Mesendoderm (in vitro differentiated cells): ENCODE measurements at regions not wholly inside any gene's neighbourhood (a gene's known extent, or its start where the extent isn't known, plus 50 kb on each side); places are given as distances from the start of the nearest gene placed in this dataset.

ENCODE experiments used
- DNase-seq: peaks from one replicate; pipeline ENCODE4 v3.0.0; 2013
- H2AK5ac ChIP-seq: 2 replicates; pipeline ENCODE4 v1.6.1; 2013; ENCODE audit warnings: low read length, inconsistent platforms
- H2BK120ac ChIP-seq: 2 replicates; pipeline ENCODE4 v1.6.1; 2013; ENCODE audit warnings: low read depth, mild to moderate bottlenecking, low read length, moderate library complexity, mixed read lengths
- H2BK15ac ChIP-seq: replicated peaks from 2 replicates; pipeline ENCODE4 v1.6.1; 2013; ENCODE audit warnings: low read depth, mild to moderate bottlenecking, moderate library complexity
- H2BK5ac ChIP-seq: 2 replicates; pipeline ENCODE4 v1.6.1; 2013; ENCODE audit warnings: low read length, inconsistent platforms
- H3K18ac ChIP-seq: 2 replicates; pipeline ENCODE4 v1.6.1; 2013; ENCODE audit warnings: mild to moderate bottlenecking, low read length, mixed read lengths
- H3K23ac ChIP-seq: one replicate; pipeline ENCODE4 v1.6.1; 2013; ENCODE audit warnings: low read length
- H3K27ac ChIP-seq: 2 replicates; pipeline ENCODE4 v1.5.1; 2013; ENCODE audit warnings: low read depth, mild to moderate bottlenecking, inconsistent platforms, low read length, moderate library complexity
- H3K27me3 ChIP-seq: 2 replicates; pipeline ENCODE4 v1.6.1; 2013; ENCODE audit warnings: low read length, control low read depth, mild to moderate bottlenecking, inconsistent platforms; ENCODE audit not compliant: insufficient read depth, poor library complexity
- H3K36me3 ChIP-seq: 2 replicates; pipeline ENCODE4 v1.6.1; 2013; ENCODE audit warnings: low read length, inconsistent platforms; ENCODE audit not compliant: control insufficient read depth, insufficient read depth
- H3K4ac ChIP-seq: one replicate; pipeline ENCODE4 v1.6.1; 2013; ENCODE audit warnings: low read depth, mild to moderate bottlenecking, low read length, moderate library complexity
- H3K4me1 ChIP-seq: 2 replicates; pipeline ENCODE4 v1.6.1; 2013; ENCODE audit warnings: low read depth, low read length, inconsistent platforms; ENCODE audit not compliant: control insufficient read depth
- H3K4me2 ChIP-seq: 2 replicates; pipeline ENCODE4 v1.6.1; 2013; ENCODE audit warnings: low read length
- H3K4me3 ChIP-seq: 2 replicates; pipeline ENCODE4 v1.5.1; 2013; ENCODE audit warnings: mild to moderate bottlenecking, low read length
- H3K56ac ChIP-seq: one replicate; pipeline ENCODE4 v1.6.1; 2013; ENCODE audit warnings: low read length
- H3K79me1 ChIP-seq: 2 replicates; pipeline ENCODE4 v1.6.1; 2013; ENCODE audit warnings: low read length, inconsistent platforms
- H3K79me2 ChIP-seq: 2 replicates; pipeline ENCODE4 v1.6.1; 2013; ENCODE audit warnings: mild to moderate bottlenecking, low read length; ENCODE audit not compliant: control insufficient read depth, insufficient read depth
- H3K9ac ChIP-seq: 2 replicates; pipeline ENCODE4 v1.6.1; 2013; ENCODE audit warnings: low read length, inconsistent platforms
- H4K5ac ChIP-seq: one replicate; pipeline ENCODE4 v1.6.1; 2013; ENCODE audit warnings: low read length
- H4K8ac ChIP-seq: one replicate; pipeline ENCODE4 v1.6.1; 2013; ENCODE audit warnings: low read depth, mild to moderate bottlenecking, control low read depth, low read length, moderate library complexity
- WGBS: extraction: QIAGEN DNeasy Blood & Tissue Kit; methylation state at CpG from one replicate; pipeline ENCODE4 v1.1.7; 2013; ENCODE audit warnings: low lambda C conversion rate, missing lambda C conversion rate; ENCODE audit not compliant: insufficient coverage; ENCODE audit errors: extremely low coverage; 5-methylcytosine and 5-hydroxymethylcytosine counted together

DNA sequence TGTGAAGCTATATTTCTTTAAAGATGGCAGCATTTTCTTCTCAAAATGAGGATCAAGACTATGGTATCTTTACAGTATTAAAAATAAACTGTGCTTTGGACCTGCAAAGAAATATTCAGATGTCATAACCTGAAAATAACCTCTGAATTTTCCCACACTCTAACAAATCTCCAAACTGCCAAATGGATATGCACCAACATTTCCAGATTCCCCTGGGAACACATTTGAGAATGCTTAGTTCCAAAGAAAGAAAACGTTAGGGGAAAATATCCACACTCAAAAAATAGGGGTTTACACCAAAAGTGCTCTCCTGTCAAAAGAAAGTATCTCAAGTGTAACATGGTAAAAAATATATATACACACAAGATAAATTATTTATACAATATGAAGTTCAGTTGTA, 69.1 kb upstream of the ARHGAP29 start:
- Histone ChIP-seq H4K5ac (no peak overlapping the region), H2BK120ac (no peak overlapping the region), H4K8ac (no peak overlapping the region), H3K23ac (no peak overlapping the region), H2AK5ac (no peak overlapping the region), H3K36me3 (no peaks in the 10 kb centered on the region), H3K9ac (no peak overlapping the region), H3K79me1 (no peaks in the 10 kb centered on the region), H3K4me3 (no peak overlapping the region), H2BK5ac (no peak overlapping the region), H3K4ac (no peak overlapping the region), H3K18ac (no peak overlapping the region), H3K27me3 (no peaks in the 10 kb centered on the region), H3K27ac (no peak overlapping the region), H3K4me1 (no peaks in the 10 kb centered on the region), H3K79me2 (no peaks in the 10 kb centered on the region), H2BK15ac (no peak overlapping the region), H3K56ac (no peak overlapping the region), H3K4me2 (no peak overlapping the region)
- no peak for DNase-seq
- WGBS, result no CpG with 5 or more reads among the region's 1 CpG

DNA sequence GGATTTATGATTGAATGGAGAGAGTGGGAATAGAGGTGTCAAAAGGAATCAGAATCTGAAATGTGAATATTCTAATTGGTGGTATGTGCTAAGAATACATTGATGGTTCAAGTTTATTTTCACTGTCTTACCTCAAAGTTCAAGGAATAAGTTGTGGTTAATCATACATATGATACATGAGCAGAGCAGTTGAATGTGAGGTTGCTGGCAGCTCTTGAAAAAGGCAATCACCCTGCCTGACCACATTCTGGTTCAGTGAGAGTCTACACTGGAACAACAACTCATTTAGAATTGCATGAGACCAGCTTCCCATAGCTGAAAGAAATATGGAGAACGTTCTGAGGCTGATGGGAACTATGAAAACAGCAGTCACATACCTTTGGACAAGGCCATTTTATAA, 68.3 kb upstream of the ARHGAP29 start:
- Histone ChIP-seq H3K79me2 (no peaks in the 10 kb centered on the region), H3K27me3 (no peaks in the 10 kb centered on the region), H3K36me3 (no peaks in the 10 kb centered on the region), H3K23ac (no peak overlapping the region), H4K5ac (no peak overlapping the region), H3K4me1 (peaks cover 2% of the 10 kb centered on the region), H3K4me2 (no peak overlapping the region), H3K27ac (no peak overlapping the region), H3K56ac (no peak overlapping the region), H4K8ac (no peak overlapping the region), H3K9ac (no peak overlapping the region), H3K79me1 (no peaks in the 10 kb centered on the region), H3K4me3 (no peak overlapping the region), H2BK15ac (no peak overlapping the region), H3K18ac (no peak overlapping the region), H2AK5ac (no peak overlapping the region), H2BK5ac (no peak overlapping the region), H2BK120ac (no peak overlapping the region), H3K4ac (no peak overlapping the region)
- WGBS, result no CpG with 5 or more reads among the region's 1 CpG
- DNase-seq, result no peak

DNA sequence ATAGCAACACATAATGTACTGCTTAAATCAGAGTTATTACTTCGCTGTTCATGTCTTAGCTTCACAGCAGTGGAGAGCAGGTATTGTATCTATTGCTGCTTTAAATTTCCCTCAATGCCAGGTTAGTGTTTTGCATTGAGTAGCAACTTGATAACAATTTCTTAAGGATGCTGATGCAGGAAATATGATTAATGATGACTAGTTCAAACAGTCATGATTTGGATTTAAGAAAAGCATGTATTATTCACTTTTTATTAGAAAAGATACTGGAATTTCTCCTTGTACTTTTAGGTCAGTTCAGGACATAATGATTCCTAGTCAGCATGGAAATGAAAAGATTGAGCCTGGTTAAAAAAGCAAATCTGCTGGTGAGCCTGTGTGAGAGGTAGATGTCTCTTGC, 67.2 kb upstream of the ARHGAP29 start:
- Histone ChIP-seq H2BK15ac (no peak overlapping the region), H3K4me1 (peaks cover 4% of the 10 kb centered on the region), H3K23ac (no peak overlapping the region), H3K18ac (no peak overlapping the region), H3K4me3 (no peak overlapping the region), H2BK5ac (no peak overlapping the region), H4K5ac (no peak overlapping the region), H2AK5ac (no peak overlapping the region), H3K36me3 (no peaks in the 10 kb centered on the region), H3K27me3 (no peaks in the 10 kb centered on the region), H3K79me1 (no peaks in the 10 kb centered on the region), H3K4me2 (no peak overlapping the region), H3K56ac (no peak overlapping the region), H3K9ac (no peak overlapping the region), H3K4ac (no peak overlapping the region), H4K8ac (no peak overlapping the region), H3K27ac (no peak overlapping the region), H3K79me2 (no peaks in the 10 kb centered on the region), H2BK120ac (no peak overlapping the region)
- DNase-seq, result no peak
- WGBS, result no CpG with 5 or more reads among the region's 1 CpG

DNA sequence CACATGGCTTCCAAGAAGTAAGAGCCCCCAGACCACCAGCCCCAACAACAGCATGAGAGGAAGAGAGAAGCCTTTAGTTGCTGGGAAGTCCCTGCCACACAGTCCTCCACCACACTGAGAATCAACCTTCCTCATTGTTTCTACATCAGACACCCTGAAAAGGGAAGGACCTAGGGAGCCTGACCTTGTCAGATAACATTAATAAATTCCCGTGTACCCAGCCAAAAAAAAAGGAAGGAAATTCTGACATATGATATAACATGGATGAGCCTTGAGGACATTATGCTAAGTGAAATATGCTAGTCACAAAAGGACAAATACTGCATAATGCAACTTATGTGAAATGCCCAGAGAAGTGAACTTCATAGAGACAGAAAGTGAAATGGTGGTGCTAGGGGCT, 65.6 kb upstream of the ARHGAP29 start:
- no CpG with 5 or more reads among the region's 1 CpG for WGBS
- Histone ChIP-seq H3K79me1 (no peaks in the 10 kb centered on the region), H3K4me3 (no peak overlapping the region), H3K4me2 (no peak overlapping the region), H2BK120ac (no peak overlapping the region), H3K4me1 (peaks cover 4% of the 10 kb centered on the region), H3K9ac (no peak overlapping the region), H3K27ac (no peak overlapping the region), H3K36me3 (no peaks in the 10 kb centered on the region), H4K5ac (no peak overlapping the region), H3K79me2 (no peaks in the 10 kb centered on the region), H3K4ac (no peak overlapping the region), H2BK15ac (no peak overlapping the region), H3K18ac (no peak overlapping the region), H3K23ac (no peak overlapping the region), H2BK5ac (no peak overlapping the region), H3K27me3 (no peaks in the 10 kb centered on the region), H2AK5ac (no peak overlapping the region), H3K56ac (no peak overlapping the region), H4K8ac (no peak overlapping the region)
- DNase-seq, result no peak

DNA sequence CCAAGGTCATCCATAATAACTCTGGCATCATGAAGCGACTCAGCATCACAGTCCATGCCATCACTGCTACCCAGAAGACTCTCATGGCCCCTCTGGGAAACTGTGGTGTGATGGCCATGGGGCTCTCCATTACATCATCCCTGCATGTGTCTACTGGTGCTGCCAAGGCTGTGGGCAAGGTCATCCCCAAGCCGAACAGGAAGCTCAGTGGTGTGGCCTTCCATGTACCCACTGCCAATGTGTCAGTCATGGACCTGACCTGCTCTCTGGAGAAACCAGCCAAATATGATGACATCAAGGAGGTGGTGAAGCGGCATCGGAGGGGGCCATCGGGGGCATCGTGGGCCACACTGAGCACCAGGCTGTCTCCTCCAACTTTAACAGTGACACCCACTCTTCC, 65.1 kb upstream of the ARHGAP29 start:
- no peak overlapping the region for H2BK120ac ChIP-seq
- no peaks in the 10 kb centered on the region for H3K79me2 ChIP-seq
- no peak overlapping the region for H2BK15ac ChIP-seq
- no peak overlapping the region for H3K27ac ChIP-seq
- no peaks in the 10 kb centered on the region for H3K36me3 ChIP-seq
- peaks cover 4% of the 10 kb centered on the region for H3K4me1 ChIP-seq
- no peak overlapping the region for H4K8ac ChIP-seq
- H2AK5ac ChIP-seq, result no peak overlapping the region
- no peak overlapping the region for H3K9ac ChIP-seq
- no peak overlapping the region for H3K4me2 ChIP-seq
- no peak overlapping the region for H4K5ac ChIP-seq
- no peak overlapping the region for H3K4me3 ChIP-seq
- DNase-seq, result no peak
- no peak overlapping the region for H2BK5ac ChIP-seq
- H3K23ac ChIP-seq, result no peak overlapping the region
- H3K18ac ChIP-seq, result no peak overlapping the region
- H3K4ac ChIP-seq, result no peak overlapping the region
- no CpG with 5 or more reads among the region's 6 CpGs for WGBS
- H3K56ac ChIP-seq, result no peak overlapping the region
- no peaks in the 10 kb centered on the region for H3K79me1 ChIP-seq
- no peaks in the 10 kb centered on the region for H3K27me3 ChIP-seq

DNA sequence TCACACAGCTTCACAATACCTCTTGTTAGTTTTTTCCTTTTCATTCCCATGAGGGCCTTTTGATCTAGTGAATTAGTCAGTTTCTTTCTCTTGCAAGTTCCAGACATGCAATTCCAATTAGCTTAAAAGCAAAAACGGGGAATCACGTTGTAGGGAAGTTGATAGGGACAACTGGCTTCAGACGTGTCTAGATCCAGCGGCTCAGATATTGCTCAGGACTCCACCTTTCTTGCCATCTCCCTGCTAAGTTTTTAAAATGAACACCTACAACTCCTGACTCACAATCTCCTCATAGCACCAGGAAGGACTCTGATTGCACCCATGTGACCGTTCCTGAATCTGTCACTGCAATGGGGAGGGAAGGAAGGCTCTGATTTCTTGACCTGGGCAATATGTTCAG, 63.8 kb upstream of the ARHGAP29 start:
- no peak overlapping the region for H4K5ac ChIP-seq
- H2AK5ac ChIP-seq, result no peak overlapping the region
- H3K27ac ChIP-seq, result no peak overlapping the region
- no peaks in the 10 kb centered on the region for H3K27me3 ChIP-seq
- no peak overlapping the region for H3K23ac ChIP-seq
- no peak overlapping the region for H3K18ac ChIP-seq
- peaks cover 4% of the 10 kb centered on the region for H3K4me1 ChIP-seq
- H3K79me2 ChIP-seq, result no peaks in the 10 kb centered on the region
- DNase-seq, result no peak
- no peak overlapping the region for H2BK5ac ChIP-seq
- no peaks in the 10 kb centered on the region for H3K36me3 ChIP-seq
- no peak overlapping the region for H3K9ac ChIP-seq
- no peak overlapping the region for H3K56ac ChIP-seq
- H2BK15ac ChIP-seq, result no peak overlapping the region
- H3K79me1 ChIP-seq, result no peaks in the 10 kb centered on the region
- no peak overlapping the region for H3K4me3 ChIP-seq
- H3K4me2 ChIP-seq, result no peak overlapping the region
- H3K4ac ChIP-seq, result no peak overlapping the region
- WGBS, result no CpG with 5 or more reads among the region's 5 CpGs
- H4K8ac ChIP-seq, result no peak overlapping the region
- no peak overlapping the region for H2BK120ac ChIP-seq
